ENCODE measurements at regions not wholly inside any gene's neighbourhood (a gene's known extent, or its start where the extent isn't known, plus 50 kb on each side); places are given as distances from the start of the nearest gene placed in this dataset.

GRCh38 chr13:71079638-71080037, 787.4 kb downstream of the DACH1 start:
- BruUV-seq (replicated peaks) = no TSS peak
- no peak overlapping the region for H3K4me3 Mint-ChIP-seq (ENCODE audit: low read depth, unreplicated experiment)
- no peaks in the 10 kb centered on the region for H3K27me3 Mint-ChIP-seq (ENCODE audit: unreplicated experiment)
- intact Hi-C loops (cut with micrococcal nuclease; ENCODE audit: unreplicated experiment) = no loop called here
- no peak for TF ChIP-seq CTCF (IDR thresholded peaks at IDR 0.05; ENCODE audit: unreplicated experiment)
- no peaks in the 10 kb centered on the region for H3K4me1 Mint-ChIP-seq (ENCODE audit: low read depth, unreplicated experiment)
- no peak for DNase-seq
- no peak overlapping the region for H3K27ac Mint-ChIP-seq (ENCODE audit: unreplicated experiment)
- no peaks in the 10 kb centered on the region for H3K36me3 Mint-ChIP-seq (ENCODE audit: insufficient read depth, unreplicated experiment)
- no peaks in the 10 kb centered on the region for H3K9me3 Mint-ChIP-seq (ENCODE audit: low read depth, unreplicated experiment)
- CTCF ChIA-PET = no interaction called here

- H3K27ac Mint-ChIP-seq (ENCODE audit: unreplicated experiment) = no peak overlapping the region
- CTCF ChIA-PET = no interaction called here
- no peak for DNase-seq
- H3K9me3 Mint-ChIP-seq (ENCODE audit: low read depth, unreplicated experiment) = no peaks in the 10 kb centered on the region
- no peak for TF ChIP-seq CTCF (IDR thresholded peaks at IDR 0.05; ENCODE audit: unreplicated experiment)
- H3K27me3 Mint-ChIP-seq (ENCODE audit: unreplicated experiment) = no peaks in the 10 kb centered on the region
- BruUV-seq (replicated peaks) = no TSS peak
- no peaks in the 10 kb centered on the region for H3K4me1 Mint-ChIP-seq (ENCODE audit: low read depth, unreplicated experiment)
- no peaks in the 10 kb centered on the region for H3K36me3 Mint-ChIP-seq (ENCODE audit: insufficient read depth, unreplicated experiment)
- no peak overlapping the region for H3K4me3 Mint-ChIP-seq (ENCODE audit: low read depth, unreplicated experiment)
- intact Hi-C loops (cut with micrococcal nuclease; ENCODE audit: unreplicated experiment) = loop anchor here (5.0 kb wide), 1 partner anchor 454 kb away; no protein-coding TSS in a partner anchor
These were observed 799.0 kb downstream of the DACH1 start for GRCh38 chr13:71068041-71068440.

GRCh38 chr13:71067165-71067815, 799.7 kb downstream of the DACH1 start:
- no TSS peak for BruUV-seq (replicated peaks)
- Mint-ChIP-seq H3K4me1 (ENCODE audit: low read depth, unreplicated experiment) (no peaks in the 10 kb centered on the region), H3K27ac (ENCODE audit: unreplicated experiment) (no peak overlapping the region), H3K36me3 (ENCODE audit: insufficient read depth, unreplicated experiment) (no peaks in the 10 kb centered on the region), H3K9me3 (ENCODE audit: low read depth, unreplicated experiment) (no peaks in the 10 kb centered on the region), H3K27me3 (ENCODE audit: unreplicated experiment) (no peaks in the 10 kb centered on the region), H3K4me3 (ENCODE audit: low read depth, unreplicated experiment) (no peak overlapping the region)
- no peak for TF ChIP-seq CTCF (IDR thresholded peaks at IDR 0.05; ENCODE audit: unreplicated experiment)
- no peak for DNase-seq
- intact Hi-C loops (cut with micrococcal nuclease; ENCODE audit: unreplicated experiment) = loop anchor here (5.0 kb wide), 1 partner anchor 455 kb away; no protein-coding TSS in a partner anchor
- CTCF ChIA-PET = no interaction called here

- Mint-ChIP-seq H3K36me3 (ENCODE audit: insufficient read depth, unreplicated experiment) (no peaks in the 10 kb centered on the region), H3K4me1 (ENCODE audit: low read depth, unreplicated experiment) (no peaks in the 10 kb centered on the region), H3K4me3 (ENCODE audit: low read depth, unreplicated experiment) (no peak overlapping the region), H3K27me3 (ENCODE audit: unreplicated experiment) (no peaks in the 10 kb centered on the region), H3K9me3 (ENCODE audit: low read depth, unreplicated experiment) (peaks cover 2% of the 10 kb centered on the region), H3K27ac (ENCODE audit: unreplicated experiment) (no peak overlapping the region)
- TF ChIP-seq CTCF (IDR thresholded peaks at IDR 0.05; ENCODE audit: unreplicated experiment) = no peak
- no TSS peak for BruUV-seq (replicated peaks)
- intact Hi-C loops (cut with micrococcal nuclease; ENCODE audit: unreplicated experiment) = no loop called here
- CTCF ChIA-PET = no interaction called here
- DNase-seq = no peak
These were observed 810.4 kb downstream of the DACH1 start for GRCh38 chr13:71056581-71056980.

Measured in Calu3 (cell line).